ENCODE measurements at regions not wholly inside any gene's neighbourhood (a gene's known extent, or its start where the extent isn't known, plus 50 kb on each side); places are given as distances from the start of the nearest gene placed in this dataset.
"Not testable (repeated sequence)": the region's sequence is repeated elsewhere in the genome, so short reads cannot be mapped to it uniquely, and the experiment has no call there.

DNA sequence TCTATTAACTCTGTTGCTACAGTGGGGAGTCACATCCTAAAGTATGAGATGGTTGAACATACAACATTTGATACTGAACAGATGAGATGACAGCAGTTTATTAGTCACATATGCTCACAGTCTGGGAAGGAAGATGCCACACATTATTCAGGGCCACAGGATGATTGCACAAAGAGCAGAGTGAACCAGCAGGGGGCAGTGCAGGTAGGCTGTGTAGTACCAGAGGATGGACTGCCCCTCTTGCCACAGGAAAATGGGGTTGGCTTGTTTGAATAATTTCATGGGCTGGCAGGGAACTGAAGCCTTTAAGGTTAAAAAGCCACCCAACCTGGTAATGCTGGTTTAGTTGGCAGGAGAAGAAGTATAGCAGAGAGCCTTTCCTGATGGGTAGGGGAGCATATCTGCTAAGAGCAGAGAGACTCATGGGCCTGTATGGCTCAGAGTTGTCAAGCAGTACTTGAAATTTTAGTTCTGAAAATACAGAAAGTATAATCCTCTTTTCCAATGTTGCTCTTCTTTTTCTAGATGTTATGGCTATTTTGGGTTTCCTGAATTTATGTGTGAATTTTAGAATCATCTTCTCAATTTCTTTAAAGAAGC lies 180.4 kb upstream of the B3GAT1 start:
- Histone ChIP-seq H3K4me1 (no peaks in the 10 kb centered on the region), H3K36me3 (no peaks in the 10 kb centered on the region), H3K27me3 (peaks cover 0 to 14% of the 10 kb centered on the region in 2 donors), H3K4me3 (no peak overlapping the region), H3K27ac (no peak overlapping the region), H3K9me3 (no peaks in the 10 kb centered on the region)
- TF ChIP-seq, protein P1, sequence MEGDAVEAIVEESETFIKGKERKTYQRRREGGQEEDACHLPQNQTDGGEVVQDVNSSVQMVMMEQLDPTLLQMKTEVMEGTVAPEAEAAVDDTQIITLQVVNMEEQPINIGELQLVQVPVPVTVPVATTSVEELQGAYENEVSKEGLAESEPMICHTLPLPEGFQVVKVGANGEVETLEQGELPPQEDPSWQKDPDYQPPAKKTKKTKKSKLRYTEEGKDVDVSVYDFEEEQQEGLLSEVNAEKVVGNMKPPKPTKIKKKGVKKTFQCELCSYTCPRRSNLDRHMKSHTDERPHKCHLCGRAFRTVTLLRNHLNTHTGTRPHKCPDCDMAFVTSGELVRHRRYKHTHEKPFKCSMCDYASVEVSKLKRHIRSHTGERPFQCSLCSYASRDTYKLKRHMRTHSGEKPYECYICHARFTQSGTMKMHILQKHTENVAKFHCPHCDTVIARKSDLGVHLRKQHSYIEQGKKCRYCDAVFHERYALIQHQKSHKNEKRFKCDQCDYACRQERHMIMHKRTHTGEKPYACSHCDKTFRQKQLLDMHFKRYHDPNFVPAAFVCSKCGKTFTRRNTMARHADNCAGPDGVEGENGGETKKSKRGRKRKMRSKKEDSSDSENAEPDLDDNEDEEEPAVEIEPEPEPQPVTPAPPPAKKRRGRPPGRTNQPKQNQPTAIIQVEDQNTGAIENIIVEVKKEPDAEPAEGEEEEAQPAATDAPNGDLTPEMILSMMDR (IDR thresholded peaks at IDR 0.05): no peak
- DNase-seq: peak in 1 of 4 donors; percentile 20
- ATAC-seq: peak; percentile 31
- intact Hi-C loops (cut with DNase I): no loop called here

DNA sequence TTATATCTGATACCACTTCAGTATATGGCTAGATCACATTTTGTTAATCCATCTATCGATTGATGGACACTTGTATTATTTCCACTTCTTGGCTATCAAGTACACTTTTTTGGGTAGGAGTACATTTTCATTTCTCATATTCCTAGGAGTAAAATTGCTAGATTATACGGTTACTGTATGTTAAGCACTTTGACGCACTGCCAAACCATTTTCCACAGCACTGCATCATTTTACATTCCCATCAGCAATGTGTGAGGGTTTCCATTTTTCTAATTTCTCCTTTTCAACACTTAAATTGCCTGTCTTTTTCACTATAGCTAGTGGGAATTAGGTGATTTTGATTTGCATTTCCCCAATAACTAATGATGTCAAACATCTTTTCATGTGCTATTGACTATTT lies 179.3 kb upstream of the B3GAT1 start:
- TF ChIP-seq, protein P1 (IDR thresholded peaks at IDR 0.05): no peak
- Histone ChIP-seq H3K4me1 (no peaks in the 10 kb centered on the region), H3K4me3 (no peak overlapping the region), H3K9me3 (no peaks in the 10 kb centered on the region), H3K27ac (no peak overlapping the region), H3K36me3 (no peaks in the 10 kb centered on the region), H3K27me3 (peaks cover 0 to 23% of the 10 kb centered on the region in 2 donors)
- DNase-seq: no peak
- intact Hi-C loops (cut with DNase I): no loop called here
- ATAC-seq: no peak

DNA sequence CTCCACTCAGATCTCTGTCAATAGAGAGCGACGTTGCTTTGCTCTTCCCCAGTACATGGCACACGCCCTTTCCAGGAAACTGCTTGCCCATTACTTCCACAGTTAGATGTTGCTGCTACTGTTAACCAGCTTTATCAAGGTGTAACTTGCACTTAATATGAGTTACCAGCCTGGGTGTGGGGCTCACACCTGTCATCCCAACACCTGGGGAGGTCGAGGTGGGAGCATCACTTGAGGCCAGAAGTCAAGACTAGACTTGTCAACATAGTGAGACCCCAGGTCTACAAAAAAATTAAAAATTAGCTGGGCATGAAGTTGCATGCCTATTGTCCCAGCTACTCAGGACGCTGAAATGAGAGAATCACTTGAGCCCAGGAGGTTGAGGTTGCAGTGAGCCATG lies 177.1 kb upstream of the B3GAT1 start:
- no peaks in the 10 kb centered on the region for H3K9me3 ChIP-seq
- peaks cover 0 to 23% of the 10 kb centered on the region in 2 donors for H3K27me3 ChIP-seq
- ATAC-seq (no peak), DNase-seq (no peak)
- no peaks in the 10 kb centered on the region for H3K4me1 ChIP-seq
- TF ChIP-seq, protein P1 (IDR thresholded peaks at IDR 0.05): no peak
- intact Hi-C loops (cut with DNase I): no loop called here
- H3K27ac ChIP-seq: no peak overlapping the region
- H3K36me3 ChIP-seq: no peaks in the 10 kb centered on the region
- no peak overlapping the region for H3K4me3 ChIP-seq

DNA sequence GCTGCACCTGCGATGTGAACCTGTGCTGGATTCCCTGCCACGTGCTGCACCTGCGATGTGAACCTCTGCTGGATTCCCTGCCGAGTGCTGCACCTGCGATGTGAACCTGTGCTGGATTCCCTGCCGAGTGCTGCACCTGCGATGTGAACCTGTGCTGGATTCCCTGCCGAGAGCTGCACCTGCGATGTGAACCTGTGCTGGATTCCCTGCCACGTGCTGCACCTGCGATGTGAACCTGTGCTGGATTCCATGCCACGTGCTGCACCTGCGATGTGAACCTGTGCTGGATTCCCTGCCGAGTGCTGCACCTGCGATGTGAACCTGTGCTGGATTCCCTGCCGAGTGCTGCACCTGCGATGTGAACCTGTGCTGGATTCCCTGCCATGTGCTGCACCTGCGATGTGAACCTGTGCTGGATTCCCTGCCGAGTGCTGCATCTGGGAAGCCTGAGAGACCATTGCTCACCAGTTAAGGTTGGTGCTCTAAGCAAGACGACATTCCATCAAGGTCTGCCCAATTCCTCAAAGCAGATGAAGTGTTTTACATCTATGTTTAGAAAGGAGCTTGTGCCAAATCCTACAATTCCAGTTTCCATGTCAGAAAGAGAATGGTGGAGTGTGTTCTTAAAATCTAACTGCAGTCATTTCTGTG lies 176.5 kb upstream of the B3GAT1 start:
- peaks cover 0 to 27% of the 10 kb centered on the region in 2 donors for H3K27me3 ChIP-seq
- ATAC-seq; H3K36me3 ChIP-seq; DNase-seq; intact Hi-C loops (cut with DNase I); H3K9me3 ChIP-seq; H3K4me3 ChIP-seq; H3K27ac ChIP-seq; H3K4me1 ChIP-seq: not testable (repeated sequence)

DNA sequence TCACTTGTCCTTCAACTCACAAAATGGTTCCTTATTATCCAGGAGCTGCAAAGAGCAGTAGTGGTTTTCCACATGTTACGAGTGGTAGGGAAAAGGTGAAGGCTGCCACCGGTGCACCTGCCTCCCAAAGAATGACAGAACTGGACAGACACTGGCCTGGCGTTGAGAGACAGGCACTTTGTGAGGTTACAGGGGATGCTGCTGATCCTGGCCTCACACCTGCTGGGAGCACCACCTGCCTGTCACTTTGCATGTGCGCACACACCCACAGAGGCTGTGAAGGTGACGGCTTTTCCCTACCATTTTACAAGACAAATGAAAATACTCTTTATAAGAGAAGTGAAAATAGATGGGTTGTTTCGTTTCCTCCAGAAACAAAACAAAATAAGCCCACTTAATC lies 175.3 kb upstream of the B3GAT1 start:
- H3K9me3 ChIP-seq: no peaks in the 10 kb centered on the region
- intact Hi-C loops (cut with DNase I): no loop called here
- DNase-seq (no peak), ATAC-seq (no peak)
- peaks cover 0 to 37% of the 10 kb centered on the region in 2 donors for H3K27me3 ChIP-seq
- no peak overlapping the region for H3K4me3 ChIP-seq
- no peaks in the 10 kb centered on the region for H3K4me1 ChIP-seq
- TF ChIP-seq, protein P1 (IDR thresholded peaks at IDR 0.05): no peak
- H3K36me3 ChIP-seq: no peaks in the 10 kb centered on the region
- H3K27ac ChIP-seq: no peak overlapping the region

Measured in left lung (tissue), 4 donors.